Choroid plexus epithelial cell (primary cell): ENCODE measurements at regions not wholly inside any gene's neighbourhood (a gene's known extent, or its start where the extent isn't known, plus 50 kb on each side); places are given as distances from the start of the nearest gene placed in this dataset.

ENCODE experiments used
- DNase-seq: peaks from one replicate; pipeline ENCODE4 v3.0.0-alpha.2; 2010; ENCODE audit warnings: low read depth
- H3K4me3 ChIP-seq: 2 replicates; pipeline ENCODE4 v1.5.1; 2011; ENCODE audit warnings: low read depth, mild to moderate bottlenecking, control low read depth, low read length, moderate library complexity
- CTCF ChIP-seq: conservative IDR thresholded peaks from 2 replicates; pipeline ENCODE4 v1.5.1; 2011; ENCODE audit warnings: low read depth, mild to moderate bottlenecking, control low read depth, inconsistent platforms, low read length, moderate library complexity

- DNase-seq: no peak
- TF ChIP-seq CTCF: no peak
Observed at GRCh38 chrX:8083286-8083685, 87.8 kb downstream of the VCX2 start.

GRCh38 chrX:8075636-8076035, 95.4 kb downstream of the VCX2 start:
- no peak for TF ChIP-seq CTCF
- no peak overlapping the region for H3K4me3 ChIP-seq
- DNase-seq: no peak

More at GRCh38 chrX:8083286-8083685, 87.8 kb downstream of the VCX2 start:
- H3K4me3 ChIP-seq: no peak overlapping the region

GRCh38 chrX:8067754-8068462, 103.2 kb downstream of the VCX2 start:
- no peak for DNase-seq
- no peak for TF ChIP-seq CTCF
- no peak overlapping the region for H3K4me3 ChIP-seq

- H3K4me3 ChIP-seq: no peak overlapping the region
- TF ChIP-seq CTCF: no peak
- no peak for DNase-seq
Observed at GRCh38 chrX:8052909-8053308, 118.2 kb downstream of the VCX2 start.

GRCh38 chrX:8049827-8050226, 121.2 kb downstream of the VCX2 start:
- TF ChIP-seq CTCF: no peak
- H3K4me3 ChIP-seq: no peak overlapping the region
- no peak for DNase-seq

GRCh38 chrX:8048466-8048865, 121.3 kb upstream of the PNPLA4 start:
- H3K4me3 ChIP-seq: no peak overlapping the region
- no peak for DNase-seq
- no peak for TF ChIP-seq CTCF

GRCh38 chrX:8044947-8045346, 117.7 kb upstream of the PNPLA4 start:
- no peak for DNase-seq
- no peak overlapping the region for H3K4me3 ChIP-seq
- no peak for TF ChIP-seq CTCF
